ENCODE measurements at regions not wholly inside any gene's neighbourhood (a gene's known extent, or its start where the extent isn't known, plus 50 kb on each side); places are given as distances from the start of the nearest gene placed in this dataset.

DNA sequence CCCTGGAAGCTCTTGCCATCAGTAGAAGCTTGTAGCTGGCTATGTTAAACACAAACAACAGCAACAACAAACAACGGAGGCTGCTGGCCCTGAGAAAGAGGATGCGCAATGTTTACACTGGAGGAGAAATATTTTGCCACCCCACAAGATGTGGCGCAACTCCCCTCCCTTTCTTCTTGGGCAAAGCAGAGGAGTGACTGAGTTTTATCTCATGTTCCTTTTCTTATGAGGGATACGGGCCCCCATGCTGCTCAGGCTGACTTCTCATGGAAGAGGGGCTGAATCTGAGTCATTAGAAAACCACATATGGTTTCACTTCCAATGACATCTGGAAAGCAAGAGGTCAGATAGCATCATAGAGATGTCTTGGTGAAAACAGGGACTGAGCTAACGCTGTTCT, 75.9 kb upstream of the HDDC2 start:
- no peak overlapping the region for H4K5ac ChIP-seq (ENCODE audit: insufficient read length, low read depth, low read length)
- H3T11ph ChIP-seq (ENCODE audit: low read length): no peak overlapping the region
- Mint-ChIP-seq H3K4me3 (no peak overlapping the region), H3K27ac (peak overlapping the region in 1 of 3 experiments; percentile 4; a peak in 2 of 7 replicates), H3K9me3 (no peaks in the 10 kb centered on the region), H3K4me1 (peaks cover 6 to 8% of the 10 kb centered on the region in 2 experiments), H3K36me3 (ENCODE audit: insufficient read depth in 1 of 3, low read depth in 3 of 3) (no peaks in the 10 kb centered on the region), H3K27me3 (ENCODE audit: low read depth) (no peaks in the 10 kb centered on the region)
- no peak for TF ChIP-seq CTCF (conservative IDR thresholded peaks at IDR 0.05)
- peaks cover 4% of the 10 kb centered on the region; the same call in 1 of the 2 replicates for H3K4me1 ChIP-seq (ENCODE audit: insufficient read depth, low read length)
- H3K4me2 ChIP-seq (ENCODE audit: insufficient read depth, insufficient read length, low read length): no peak overlapping the region
- H3K9ac ChIP-seq (ENCODE audit: extremely low read depth, insufficient read length, low read length): no peak overlapping the region
- H3K23ac ChIP-seq (ENCODE audit: insufficient read length, low read depth, low read length): no peak overlapping the region
- no peaks in the 10 kb centered on the region for H3K79me1 ChIP-seq (ENCODE audit: insufficient read depth, low read depth, low read length, poor library complexity, severe bottlenecking)
- DNase-seq: no peak
- no peak overlapping the region for H3K18ac ChIP-seq (ENCODE audit: insufficient read length, low read depth, low read length)
- H2BK5ac ChIP-seq (ENCODE audit: insufficient read length, low read length): no peak overlapping the region
- H4K20me1 ChIP-seq (ENCODE audit: control insufficient read depth, insufficient read depth, insufficient read length): no peaks in the 10 kb centered on the region
- H3K27ac ChIP-seq (ENCODE audit: insufficient read length, low read depth, low read length): no peak overlapping the region
- no peak overlapping the region for H2BK120ac ChIP-seq (ENCODE audit: low read depth, low read length, poor library complexity, severe bottlenecking)
- no peak overlapping the region for H2AK5ac ChIP-seq (ENCODE audit: insufficient read length, low read length)
- no peak overlapping the region for H4K8ac ChIP-seq (replicated peaks; ENCODE audit: insufficient read length, low read depth, low read length)
- no peak overlapping the region for H2BK15ac ChIP-seq (ENCODE audit: low read depth, low read length)
- no peak overlapping the region for H2BK12ac ChIP-seq (ENCODE audit: insufficient read length, low read depth, low read length)
- no peaks in the 10 kb centered on the region for H3K27me3 ChIP-seq (ENCODE audit: insufficient read depth, low read length)
- no peak overlapping the region for H3K56ac ChIP-seq (ENCODE audit: insufficient read length, low read depth, low read length)
- H2BK20ac ChIP-seq (ENCODE audit: low read depth, low read length, poor library complexity, severe bottlenecking): no peak overlapping the region
- no peak overlapping the region for H3K4ac ChIP-seq (ENCODE audit: low read depth, low read length)
- H2AFZ ChIP-seq (ENCODE audit: low read length): no peak overlapping the region
- H3K23me2 ChIP-seq (ENCODE audit: insufficient read length, low read depth, low read length, poor library complexity, severe bottlenecking): no peaks in the 10 kb centered on the region
- H3K79me2 ChIP-seq (ENCODE audit: insufficient read depth, low read length): no peaks in the 10 kb centered on the region
- H3K9me3 ChIP-seq (ENCODE audit: control insufficient read depth, low read depth, low read length): no peaks in the 10 kb centered on the region
- WGBS (ENCODE audit: extremely low coverage, insufficient read length, low lambda C conversion rate): no CpG with 5 or more reads among the region's 5 CpGs
- H3K14ac ChIP-seq (ENCODE audit: insufficient read depth, low read length): no peak overlapping the region
- no peak overlapping the region for H4K91ac ChIP-seq (ENCODE audit: insufficient read length, low read depth, low read length)
